Coronary artery (tissue), 2 donors: ENCODE measurements at regions not wholly inside any gene's neighbourhood (a gene's known extent, or its start where the extent isn't known, plus 50 kb on each side); places are given as distances from the start of the nearest gene placed in this dataset.

Source experiments
- DNase-seq: peaks from one replicate; pipeline ENCODE4 v3.0.0-alpha.2; 2017; ENCODE audit warnings: low spot score
- H3K27ac ChIP-seq, 2 donors: fragments of 200-600 bp; sonication (generic); one replicate each; pipeline ENCODE4 v1.5.1; 2016 to 2019
- H3K4me3 ChIP-seq: fragments of 200-600 bp; sonication (generic); 2 replicates; pipeline ENCODE4 v1.5.1; 2016; ENCODE audit warnings: mild to moderate bottlenecking, moderate library complexity
- CTCF ChIP-seq: fragments of 200-600 bp; sonication (generic); IDR thresholded peaks from one replicate; pipeline ENCODE4 v1.5.1; 2019; ENCODE audit warnings: antibody characterized with exemption

GRCh38 chr2:118320196-118320595 lies 231.9 kb downstream of the INSIG2 start:
- no peak for TF ChIP-seq CTCF
- no peak for DNase-seq
- no peak overlapping the region for H3K27ac ChIP-seq
- no peak overlapping the region for H3K4me3 ChIP-seq

- DNase-seq: no peak
- H3K4me3 ChIP-seq: no peak overlapping the region
- no peak for TF ChIP-seq CTCF
- no peak overlapping the region for H3K27ac ChIP-seq
These were observed 231.0 kb downstream of the INSIG2 start for GRCh38 chr2:118319271-118319684.

GRCh38 chr2:118315606-118316005 lies 227.3 kb downstream of the INSIG2 start:
- no peak overlapping the region for H3K4me3 ChIP-seq
- H3K27ac ChIP-seq: no peak overlapping the region
- no peak for DNase-seq
- no peak for TF ChIP-seq CTCF

GRCh38 chr2:118312969-118313756 lies 224.9 kb downstream of the INSIG2 start:
- no peak for TF ChIP-seq CTCF
- DNase-seq: no peak
- Histone ChIP-seq H3K4me3 (no peak overlapping the region), H3K27ac (no peak overlapping the region)

GRCh38 chr2:118310681-118311429 lies 222.6 kb downstream of the INSIG2 start:
- no peak for DNase-seq
- TF ChIP-seq CTCF: no peak
- peak overlapping the region; percentile 73 for H3K4me3 ChIP-seq
- no peak overlapping the region for H3K27ac ChIP-seq

- TF ChIP-seq CTCF: no peak
- DNase-seq: no peak
- H3K4me3 ChIP-seq: peak overlapping the region; percentile 73
- no peak overlapping the region for H3K27ac ChIP-seq
These were observed 221.8 kb downstream of the INSIG2 start for GRCh38 chr2:118309946-118310680.
